GM18858 (cell line): ENCODE measurements at regions not wholly inside any gene's neighbourhood (a gene's known extent, or its start where the extent isn't known, plus 50 kb on each side); places are given as distances from the start of the nearest gene placed in this dataset.
A peak's percentile ranks its signal among the peaks of the same experiment; 100 is the strongest.
"Not testable (repeated sequence)": the region's sequence is repeated elsewhere in the genome, so short reads cannot be mapped to it uniquely, and the experiment has no call there.

Experiments used
- ATAC-seq: cut with Tn5 transposase; IDR thresholded peaks from one replicate; pipeline ENCODE4 v1.9.1; 2021; ENCODE audit not compliant: unreplicated experiment

DNA sequence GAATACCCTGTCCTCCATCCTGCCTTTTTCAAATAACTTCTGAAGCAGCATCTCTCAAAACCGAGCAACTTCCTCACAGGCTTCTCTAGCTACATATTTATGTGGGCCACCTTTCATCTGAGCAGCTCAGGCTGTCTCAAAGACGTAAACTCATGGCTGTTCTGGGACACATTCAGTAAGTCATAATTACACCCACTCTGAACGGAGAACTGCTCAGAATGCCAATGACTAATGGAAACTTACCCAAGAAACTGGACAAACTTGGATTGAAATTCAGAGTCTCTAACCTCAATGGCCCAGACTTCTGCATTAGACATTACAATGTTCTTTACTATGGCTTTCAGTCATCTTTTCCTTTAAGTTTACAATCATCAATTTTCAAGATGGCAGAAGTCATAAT lies 145.2 kb downstream of the RAD51AP2 start:
- no peak for ATAC-seq

DNA sequence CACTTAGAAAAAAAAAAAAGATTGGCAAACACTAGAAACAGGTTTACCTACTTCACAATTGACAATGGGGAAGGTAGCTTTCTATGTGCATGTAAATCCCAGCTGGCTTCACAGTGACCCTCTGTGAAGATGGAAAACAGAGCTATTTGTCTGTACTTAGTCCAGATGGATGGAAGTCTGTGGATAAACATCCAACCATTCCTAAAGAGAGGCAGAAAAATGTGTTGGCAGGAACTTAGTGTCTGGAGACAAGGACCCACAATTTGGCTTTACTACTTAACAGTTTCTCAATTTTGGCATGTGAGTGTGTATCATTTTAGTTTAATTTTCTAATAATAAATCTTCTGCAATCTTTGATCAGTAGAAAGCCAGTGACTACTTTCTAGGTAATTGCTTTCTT lies 154.4 kb downstream of the RAD51AP2 start:
- no peak for ATAC-seq

DNA sequence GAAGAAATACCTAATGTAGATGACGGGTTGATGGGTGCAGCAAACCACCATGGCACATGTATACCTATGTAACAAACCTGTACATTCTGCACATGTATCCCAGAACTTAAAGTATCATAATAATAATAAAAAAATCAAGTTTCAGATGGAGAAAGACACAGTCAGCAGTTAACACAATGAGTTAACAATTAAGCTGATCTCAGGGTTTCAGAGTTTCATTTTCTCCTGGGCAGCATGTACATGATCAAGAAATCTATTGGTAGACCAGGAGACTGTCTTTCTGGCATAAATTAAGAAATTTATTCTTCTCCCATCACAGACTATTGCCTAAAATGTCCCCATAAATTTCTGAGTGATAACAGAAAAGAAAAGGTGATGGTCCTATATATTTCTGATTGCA lies 155.3 kb downstream of the RAD51AP2 start:
- ATAC-seq: no peak

DNA sequence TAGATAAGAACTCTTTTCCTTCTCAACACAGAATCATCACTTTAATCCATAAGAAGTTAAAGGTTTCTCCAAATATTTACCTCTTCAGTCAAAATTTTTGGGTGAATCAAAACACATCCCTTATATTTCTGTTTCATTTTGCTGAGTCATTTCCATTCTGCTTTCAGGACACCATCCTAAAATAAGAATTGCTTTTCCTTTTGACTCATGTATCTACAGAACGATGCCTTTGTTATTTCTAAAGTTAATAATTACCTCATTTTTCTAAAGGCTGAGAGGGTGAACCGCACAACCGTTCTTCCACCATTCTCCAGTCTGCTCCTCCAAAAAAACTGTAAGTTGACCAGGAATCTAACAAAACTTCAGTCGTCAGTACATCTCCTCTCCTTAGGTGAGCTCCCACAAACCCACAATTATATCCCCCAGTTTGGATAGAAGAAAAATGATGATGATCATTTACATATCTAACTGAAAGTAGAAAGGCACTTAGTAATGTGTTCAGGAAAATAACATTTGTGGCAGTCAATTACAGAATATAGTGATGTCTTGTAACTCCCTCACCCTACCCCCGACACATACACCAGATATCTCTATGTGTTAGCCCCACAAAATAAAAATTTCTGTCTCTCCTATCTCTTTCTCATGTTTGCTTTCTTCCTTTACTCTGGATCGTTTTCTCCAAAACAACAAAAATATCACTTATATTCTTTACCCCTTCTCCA lies 162.5 kb downstream of the RAD51AP2 start:
- ATAC-seq: peak; percentile 89

DNA sequence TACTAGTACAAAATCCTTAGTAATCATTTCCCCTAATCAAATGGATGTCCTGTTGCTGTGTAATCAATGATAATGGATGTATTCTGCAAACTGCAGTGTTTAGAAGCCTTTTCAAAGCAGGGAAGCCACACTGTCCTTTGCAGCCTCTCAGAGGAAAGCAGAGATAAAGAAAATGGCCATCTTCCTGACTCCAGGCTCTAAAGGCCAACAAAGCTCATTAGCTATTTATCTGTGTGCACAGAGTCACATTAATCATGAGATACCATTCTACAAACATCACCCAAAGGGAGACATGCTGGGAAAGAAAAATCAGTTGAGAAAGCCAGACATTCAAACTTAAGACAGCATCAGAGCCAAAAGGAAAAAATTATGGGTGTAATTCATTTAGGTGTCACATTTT lies 165.0 kb downstream of the RAD51AP2 start:
- no peak for ATAC-seq

DNA sequence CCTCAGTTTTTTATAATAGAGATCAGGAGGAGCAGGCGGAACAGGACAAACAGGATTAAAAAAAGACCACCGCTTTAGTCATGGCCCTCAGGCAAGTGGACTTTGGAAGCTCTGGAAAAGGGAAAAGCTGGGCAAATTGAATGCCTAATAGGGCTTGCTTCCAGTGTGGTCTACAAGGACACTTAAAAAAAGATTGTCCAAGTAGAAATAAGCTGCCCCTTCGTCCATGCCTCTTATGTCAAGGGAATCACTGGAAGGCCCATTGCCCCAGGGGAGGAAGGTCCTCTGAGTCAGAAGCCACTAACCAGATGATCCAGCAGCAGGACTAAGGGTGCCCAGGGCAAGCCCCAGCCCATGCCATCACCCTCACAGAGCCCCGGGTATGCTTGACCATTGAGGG lies 175.5 kb downstream of the RAD51AP2 start:
- ATAC-seq: not testable (repeated sequence)

DNA sequence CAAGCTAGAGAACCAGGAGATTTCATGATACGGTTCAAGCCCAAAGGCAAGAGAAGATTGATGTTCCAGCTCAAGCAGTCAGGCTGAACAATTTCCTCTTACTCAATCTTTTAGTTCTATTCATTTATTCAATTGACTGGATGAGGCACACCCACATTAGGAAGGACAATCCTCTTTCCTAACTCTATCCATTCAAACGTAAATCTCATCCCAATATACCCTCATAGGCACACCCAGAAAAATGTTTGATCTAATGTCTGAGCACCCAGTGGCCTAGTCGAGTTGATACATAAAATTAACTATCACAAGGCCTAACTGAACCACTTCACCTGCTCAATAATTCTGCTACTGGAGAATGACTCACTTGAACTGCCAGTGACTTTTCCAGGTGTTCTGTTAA lies 180.7 kb downstream of the RAD51AP2 start:
- ATAC-seq: no peak

DNA sequence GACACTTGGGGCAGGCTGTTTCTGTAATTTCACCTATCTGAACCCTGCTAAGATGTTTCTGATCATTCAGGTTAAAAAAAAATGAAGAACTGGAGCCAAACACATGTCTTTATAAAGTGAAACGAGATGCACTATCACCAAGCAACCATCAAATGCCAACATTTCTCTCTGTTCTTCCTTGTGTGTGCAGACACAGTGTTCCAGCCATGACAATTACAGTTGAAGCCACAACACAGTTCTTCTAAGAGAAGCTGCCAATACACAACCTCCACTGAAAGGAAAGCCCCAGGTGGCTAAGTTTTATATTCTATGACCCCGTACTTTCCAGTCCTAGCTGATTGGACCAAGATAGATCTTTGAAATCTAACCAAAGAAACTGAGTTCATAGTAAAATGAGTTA lies 181.8 kb downstream of the RAD51AP2 start:
- no peak for ATAC-seq

DNA sequence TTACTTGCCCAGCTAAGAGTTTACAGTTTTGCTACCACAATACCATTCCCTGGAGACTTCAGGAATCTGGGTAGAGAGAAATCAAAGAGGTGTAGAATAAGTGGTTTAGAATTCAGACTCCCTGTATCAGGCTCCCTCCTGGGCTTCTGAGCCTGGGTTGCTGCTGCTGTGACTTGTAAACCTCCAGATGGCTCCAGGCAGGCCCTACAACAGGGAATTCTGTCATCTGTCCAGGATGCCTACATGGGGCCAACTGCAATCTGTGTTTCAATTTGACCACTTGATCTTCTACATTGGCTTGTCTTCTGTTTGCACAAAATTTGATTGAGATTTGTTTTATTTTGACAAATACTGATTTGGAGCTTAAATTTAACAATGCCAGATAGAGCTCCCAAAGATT lies 183.9 kb downstream of the RAD51AP2 start:
- ATAC-seq: no peak

DNA sequence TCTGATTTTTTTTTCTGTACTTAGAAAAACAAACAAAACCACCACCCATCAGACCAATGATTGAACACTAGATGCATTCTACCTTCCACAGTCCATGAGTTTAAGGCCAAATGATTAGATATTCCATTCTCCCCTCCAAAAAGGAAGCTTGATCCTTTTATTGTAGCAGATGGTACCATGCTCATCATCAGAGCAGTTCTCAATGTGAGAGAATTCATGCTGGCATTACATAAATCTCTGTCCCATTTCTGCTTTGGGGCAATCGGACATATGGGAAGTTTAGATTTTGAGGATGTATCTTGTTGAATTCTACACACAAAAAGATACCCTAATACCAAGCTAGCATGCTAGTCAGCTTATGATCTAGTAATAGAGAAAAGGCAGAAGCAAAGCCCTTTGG lies 186.6 kb downstream of the RAD51AP2 start:
- ATAC-seq: no peak

DNA sequence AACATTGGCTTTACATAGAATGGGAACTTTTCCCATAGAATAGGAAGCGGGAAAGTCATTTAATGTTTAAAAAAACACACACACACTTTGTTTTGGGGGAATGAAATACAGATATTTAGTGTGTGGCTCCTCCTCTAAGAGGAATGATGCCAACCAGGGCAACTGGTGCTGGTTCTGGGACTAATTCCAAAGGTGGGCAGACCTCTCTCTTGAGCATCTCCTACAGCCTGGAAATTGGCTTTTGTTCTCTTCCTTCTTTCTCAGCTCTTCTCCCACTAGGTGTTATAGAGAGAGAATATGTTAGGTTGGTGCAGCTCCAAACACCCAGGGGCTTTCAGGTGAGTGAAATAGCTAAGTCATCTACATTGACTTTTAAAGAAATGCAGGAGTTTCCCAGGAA lies 190.1 kb downstream of the RAD51AP2 start:
- ATAC-seq: no peak

DNA sequence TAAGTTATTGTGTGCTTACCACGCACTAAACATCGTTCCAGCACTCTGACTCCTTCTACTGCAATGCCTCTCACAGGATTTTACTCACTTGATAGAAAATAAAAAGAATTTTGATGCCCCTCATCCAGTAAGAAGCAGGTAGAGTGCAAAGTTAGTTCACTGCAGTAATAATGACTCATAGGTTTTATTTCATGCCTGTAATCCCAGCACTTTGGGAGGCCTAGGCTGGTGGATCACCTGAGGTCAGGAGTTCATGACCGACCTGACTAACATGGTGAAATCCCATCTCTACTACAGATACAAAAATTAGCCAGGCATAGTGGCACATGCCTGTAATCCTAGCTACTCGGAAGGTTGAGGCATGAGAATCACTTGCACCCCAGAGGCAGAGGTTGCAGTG lies 190.6 kb downstream of the RAD51AP2 start:
- ATAC-seq: no peak

DNA sequence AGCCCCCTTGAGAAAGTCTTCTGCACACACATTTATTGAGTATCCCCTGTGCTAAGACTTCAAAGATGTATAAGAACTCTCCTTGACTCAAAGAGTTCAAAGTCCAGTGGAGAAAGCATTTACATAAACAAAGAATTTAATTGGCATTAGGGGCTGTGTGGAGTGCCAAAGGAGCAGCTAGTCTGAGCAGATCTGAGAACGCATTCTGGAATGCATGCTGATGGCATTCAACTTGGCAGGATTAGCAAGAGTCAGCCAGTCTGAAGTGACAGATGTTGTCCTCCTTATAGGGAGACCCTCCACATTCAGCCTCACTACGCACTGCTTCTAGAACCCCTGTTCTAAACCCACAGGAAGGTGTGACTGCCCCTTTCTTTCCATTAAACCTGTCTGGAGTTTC lies 191.5 kb downstream of the RAD51AP2 start:
- ATAC-seq: no peak

DNA sequence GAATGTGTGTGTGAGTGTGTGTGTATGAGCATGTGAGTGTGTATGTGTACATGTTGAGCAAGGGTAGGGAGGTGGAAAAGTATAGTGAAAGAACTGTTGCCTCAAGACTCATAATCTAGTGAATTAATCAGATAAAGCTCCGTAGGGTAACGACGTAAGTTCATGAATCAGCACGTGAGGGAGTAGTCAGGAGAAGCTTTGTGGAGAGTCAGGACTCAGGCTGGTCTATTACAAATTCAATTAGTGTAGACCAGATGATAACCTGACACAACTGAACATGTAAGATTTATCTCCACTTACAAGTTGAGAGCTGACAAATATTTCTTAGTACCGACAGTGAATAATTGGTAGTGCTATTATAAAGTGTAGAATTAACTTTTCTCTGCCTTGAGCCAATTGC lies 194.5 kb downstream of the RAD51AP2 start:
- no peak for ATAC-seq

DNA sequence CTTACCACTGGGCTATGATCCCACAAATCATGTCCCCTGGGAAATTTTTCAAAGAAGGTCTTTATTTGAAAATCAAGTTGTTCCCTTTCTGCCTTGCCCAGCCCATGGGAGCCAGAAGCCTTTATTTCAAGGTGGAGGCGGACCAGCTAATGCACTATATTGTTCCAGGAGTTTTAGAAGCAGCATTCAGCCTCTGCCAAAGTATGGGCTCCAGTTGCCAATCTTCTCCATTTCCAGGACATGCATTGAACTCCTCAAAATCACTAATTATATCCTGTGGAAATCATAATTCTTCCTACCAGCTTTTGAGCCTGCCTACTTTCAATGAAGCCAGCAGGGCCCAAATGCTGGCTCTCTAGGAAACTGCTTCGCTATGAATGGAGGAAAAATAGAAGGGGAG lies 195.8 kb downstream of the RAD51AP2 start:
- no peak for ATAC-seq

DNA sequence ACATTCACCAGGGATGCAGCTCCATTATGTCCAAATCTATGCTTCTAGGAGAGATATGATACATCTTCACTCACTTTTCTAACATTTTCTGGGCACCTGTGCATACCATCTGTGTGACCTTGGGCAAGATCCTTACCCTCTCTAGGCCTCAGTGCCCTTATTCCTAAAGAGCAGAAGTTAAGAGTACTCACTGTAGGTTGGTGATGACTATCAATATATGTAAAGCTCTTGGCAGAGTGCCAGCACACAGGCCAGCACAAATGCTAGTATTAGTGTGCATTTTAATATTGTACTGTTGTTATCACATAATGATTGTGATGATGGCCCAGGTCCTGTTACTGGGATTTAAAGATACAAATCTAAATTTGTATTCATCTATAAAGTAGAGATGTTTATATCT lies 199.2 kb downstream of the RAD51AP2 start:
- ATAC-seq: no peak

DNA sequence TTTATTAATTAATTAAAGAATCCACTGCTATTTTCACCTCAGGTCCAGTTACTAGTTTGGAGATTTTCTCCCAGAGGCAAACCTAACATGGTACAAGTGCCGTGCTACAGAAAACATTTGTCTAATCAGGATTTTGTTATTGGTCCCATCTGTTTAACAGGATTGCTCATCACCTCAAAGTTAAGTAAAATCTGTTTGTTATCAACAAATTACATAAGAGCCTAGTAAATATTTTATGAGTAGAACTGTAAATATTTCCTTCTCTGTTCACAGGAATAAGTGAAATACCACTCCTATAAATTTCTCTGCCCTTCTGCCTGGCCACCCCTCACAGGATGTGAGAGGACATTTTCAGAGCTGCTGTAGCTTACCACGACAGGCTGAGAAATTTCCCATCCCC lies 200.2 kb downstream of the RAD51AP2 start:
- no peak for ATAC-seq

DNA sequence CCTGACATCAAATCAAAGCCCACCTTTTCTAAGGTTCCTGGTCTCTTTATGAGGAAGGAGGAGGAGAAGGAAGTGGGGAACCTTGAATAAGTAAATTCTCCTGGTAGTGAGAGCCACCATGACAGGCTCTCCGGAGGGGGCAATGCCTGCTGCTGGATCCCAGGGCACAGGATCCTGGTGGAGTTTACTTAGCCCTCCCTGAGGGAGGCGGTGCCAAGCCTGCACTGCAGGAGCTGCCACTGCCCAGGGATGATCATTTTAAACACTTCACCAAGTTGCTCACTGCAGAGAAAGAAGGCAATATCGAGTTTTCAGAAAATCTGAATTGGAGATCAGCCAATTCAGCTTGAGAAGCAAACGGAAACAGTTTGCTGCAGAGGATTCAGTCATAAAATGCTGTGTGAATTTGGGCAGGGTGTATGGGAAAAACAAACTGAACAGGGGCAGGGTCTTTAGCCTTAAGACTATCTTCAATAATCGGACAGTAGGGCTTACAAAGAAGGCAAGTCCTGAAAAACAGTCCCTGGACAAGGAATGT lies 200.7 kb downstream of the RAD51AP2 start:
- no peak for ATAC-seq

DNA sequence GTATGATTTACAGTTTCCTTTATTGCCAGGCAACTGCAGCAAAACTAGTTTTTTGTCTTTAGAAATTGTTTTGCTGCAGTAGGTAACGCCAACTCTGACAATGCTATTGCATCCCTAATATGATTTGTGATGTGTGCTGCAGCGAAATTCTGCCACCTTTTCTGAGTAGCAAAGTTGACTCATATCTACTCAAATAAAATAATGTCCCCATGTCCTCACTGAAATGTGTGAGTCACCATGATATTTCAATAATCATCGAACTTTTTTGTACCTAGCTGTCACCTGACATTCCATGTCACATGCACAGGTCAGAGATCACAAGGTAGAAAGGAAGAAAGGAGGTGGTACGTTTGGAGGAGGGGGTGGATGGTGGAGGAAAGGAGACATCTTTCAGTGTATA lies 205.0 kb downstream of the RAD51AP2 start:
- ATAC-seq: no peak

DNA sequence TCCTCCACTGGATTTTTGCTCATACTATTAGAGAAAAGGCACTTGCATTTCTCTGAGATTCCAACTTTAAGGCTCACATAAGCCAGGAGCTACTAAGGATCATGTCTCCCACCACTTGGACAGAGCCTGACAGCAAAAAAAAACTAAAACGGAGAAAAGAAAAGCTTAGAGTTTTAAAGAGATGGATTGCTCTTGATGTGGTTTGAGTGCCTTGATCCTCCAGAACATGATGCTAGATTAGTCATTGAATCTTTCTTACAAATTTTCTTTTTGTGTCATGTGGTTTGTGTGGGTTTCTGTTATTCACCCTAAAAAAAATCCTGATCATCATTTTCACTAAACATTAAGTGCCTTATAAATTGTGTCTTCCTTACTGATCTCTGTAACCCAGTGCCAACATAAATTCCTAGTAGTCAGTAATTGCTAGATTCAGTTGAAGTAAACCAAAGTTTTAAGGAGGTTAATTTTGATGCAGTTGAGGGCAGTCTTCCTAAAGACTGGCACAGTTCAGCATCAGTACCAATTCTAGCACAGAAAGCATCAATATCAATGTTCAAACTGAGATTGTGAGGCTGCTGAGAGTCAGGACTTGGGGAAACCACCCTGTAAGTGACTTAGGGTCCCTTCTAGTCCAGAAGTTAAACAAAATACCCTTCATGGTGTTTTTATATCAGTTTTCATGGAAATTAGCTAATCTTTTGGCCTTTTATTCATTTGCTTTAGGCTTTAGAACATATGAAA lies 206.3 kb downstream of the RAD51AP2 start:
- ATAC-seq: no peak

DNA sequence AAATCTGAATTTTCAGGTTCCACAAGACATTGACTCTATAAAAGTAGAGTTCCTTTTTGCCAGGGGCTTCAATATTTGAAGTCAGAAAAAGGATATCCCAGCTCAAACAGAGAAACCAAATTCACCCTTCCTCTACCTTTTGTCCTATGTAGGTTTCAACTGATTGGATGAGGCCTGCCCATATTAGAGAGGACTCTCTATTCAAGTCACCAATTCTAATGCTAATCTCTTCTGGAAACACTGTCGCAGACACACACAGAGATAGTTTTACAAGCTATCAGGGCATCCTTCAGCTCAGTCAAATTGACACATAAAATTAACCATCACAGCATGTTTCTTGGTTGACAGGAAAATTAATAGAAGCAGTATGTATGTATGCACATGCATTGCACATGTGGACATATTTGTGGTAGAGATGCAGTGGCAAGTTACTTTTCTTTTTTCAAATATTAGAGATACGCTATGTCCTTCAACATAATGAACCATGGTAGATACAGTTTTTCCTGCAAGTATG lies 207.1 kb downstream of the RAD51AP2 start:
- ATAC-seq: no peak

DNA sequence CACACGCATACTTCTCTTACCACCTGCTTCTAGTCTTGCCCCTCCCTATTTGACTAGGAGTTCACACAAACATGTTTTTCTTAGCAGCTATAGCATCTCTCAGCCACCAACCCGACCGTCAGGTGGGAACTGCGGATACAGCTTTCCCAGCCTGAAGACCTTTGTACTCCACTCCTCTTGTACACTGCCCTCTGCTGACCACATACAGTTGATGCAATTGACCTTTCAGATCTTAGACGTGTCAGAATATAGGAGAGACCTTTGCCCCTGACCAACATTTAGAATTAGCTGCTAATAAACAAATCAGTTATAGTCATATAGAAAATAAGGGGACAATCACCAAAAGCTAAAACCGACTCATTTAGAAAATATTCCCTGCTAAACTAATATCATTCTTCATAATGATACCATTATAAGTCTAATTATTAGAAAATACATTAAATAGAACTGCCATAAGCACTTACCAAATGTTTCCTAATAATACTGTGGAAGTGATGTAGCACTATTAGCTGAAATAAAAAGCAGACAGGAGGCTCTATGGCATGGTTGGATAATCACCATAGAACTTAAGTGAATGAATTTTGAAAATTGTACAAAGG lies 208.4 kb downstream of the RAD51AP2 start:
- ATAC-seq: peak; percentile 88
